ENCODE measurements at regions not wholly inside any gene's neighbourhood (a gene's known extent, or its start where the extent isn't known, plus 50 kb on each side); places are given as distances from the start of the nearest gene placed in this dataset.

DNA sequence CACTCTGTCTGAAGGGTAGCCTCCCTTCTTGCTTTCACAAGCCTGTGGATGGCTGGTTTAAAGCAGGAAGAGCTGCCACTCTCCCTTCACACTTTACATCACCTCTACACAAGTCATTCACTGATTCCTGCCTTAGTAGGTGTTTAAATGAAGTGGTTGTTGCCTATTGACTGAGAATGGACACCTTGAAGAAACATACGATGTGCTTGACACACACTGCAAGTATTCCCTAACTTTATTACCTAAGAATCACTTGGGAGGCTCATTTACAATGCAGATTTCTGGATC is 230.5 kb downstream of the PIK3R1 start:
- TF ChIP-seq POLR2A (IDR thresholded peaks at IDR 0.05) (no peak), POLR2AphosphoS5 (IDR thresholded peaks at IDR 0.05) (no peak), EP300 (IDR thresholded peaks at IDR 0.05; ENCODE audit: low read depth) (no peak)
- TF ChIP-seq, protein P1, sequence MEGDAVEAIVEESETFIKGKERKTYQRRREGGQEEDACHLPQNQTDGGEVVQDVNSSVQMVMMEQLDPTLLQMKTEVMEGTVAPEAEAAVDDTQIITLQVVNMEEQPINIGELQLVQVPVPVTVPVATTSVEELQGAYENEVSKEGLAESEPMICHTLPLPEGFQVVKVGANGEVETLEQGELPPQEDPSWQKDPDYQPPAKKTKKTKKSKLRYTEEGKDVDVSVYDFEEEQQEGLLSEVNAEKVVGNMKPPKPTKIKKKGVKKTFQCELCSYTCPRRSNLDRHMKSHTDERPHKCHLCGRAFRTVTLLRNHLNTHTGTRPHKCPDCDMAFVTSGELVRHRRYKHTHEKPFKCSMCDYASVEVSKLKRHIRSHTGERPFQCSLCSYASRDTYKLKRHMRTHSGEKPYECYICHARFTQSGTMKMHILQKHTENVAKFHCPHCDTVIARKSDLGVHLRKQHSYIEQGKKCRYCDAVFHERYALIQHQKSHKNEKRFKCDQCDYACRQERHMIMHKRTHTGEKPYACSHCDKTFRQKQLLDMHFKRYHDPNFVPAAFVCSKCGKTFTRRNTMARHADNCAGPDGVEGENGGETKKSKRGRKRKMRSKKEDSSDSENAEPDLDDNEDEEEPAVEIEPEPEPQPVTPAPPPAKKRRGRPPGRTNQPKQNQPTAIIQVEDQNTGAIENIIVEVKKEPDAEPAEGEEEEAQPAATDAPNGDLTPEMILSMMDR (IDR thresholded peaks at IDR 0.05), result no peak
- peaks cover 7 to 11% (median 10%) of the 10 kb centered on the region in 4 donors for H3K4me1 ChIP-seq
- intact Hi-C loops (cut with DNase I; ENCODE audit: low total_unique reads) (no loop called here), in situ Hi-C loops (cut with MboI; ENCODE audit: low pct_ligation_motif_present in 1 of 4, low pct_unique_long_range_greater_than_20kb in 1 of 4, low sequenced_read_pairs in 3 of 4) (no loop called here)
- H3K27me3 ChIP-seq, result no peaks in the 10 kb centered on the region
- no peak overlapping the region for H3K27ac ChIP-seq
- H3K4me3 ChIP-seq, result no peak overlapping the region
- H3K9me3 ChIP-seq, result no peaks in the 10 kb centered on the region
- DNase-seq, result no peak
- 63 to 71% methylated on average over 1 of the region's 1 CpG for WGBS, 2 donors (ENCODE audit: low coverage in 1 of 2)
- no peaks in the 10 kb centered on the region for H3K36me3 ChIP-seq

DNA sequence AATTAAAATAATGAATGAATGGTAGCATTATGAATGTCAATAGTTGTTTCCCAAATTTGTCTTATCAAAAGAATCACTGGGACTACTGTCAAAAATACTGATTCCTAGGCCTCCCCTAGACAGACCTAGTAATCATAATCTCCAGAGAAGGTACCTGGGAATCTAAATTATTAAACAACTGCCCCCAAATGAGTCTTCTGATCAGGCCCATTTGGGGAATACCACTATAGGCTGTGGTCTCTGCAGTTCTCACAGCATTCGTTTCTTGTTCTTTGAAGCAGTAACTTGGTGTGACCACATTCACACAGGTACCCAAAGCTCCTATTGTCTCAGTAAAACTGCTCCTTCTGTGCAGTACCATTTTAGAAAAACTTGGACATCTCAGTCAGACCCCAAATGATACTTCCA is 230.9 kb downstream of the PIK3R1 start:
- H3K4me1 ChIP-seq, result peaks cover 7 to 11% (median 10%) of the 10 kb centered on the region in 4 donors
- H3K9me3 ChIP-seq, result no peaks in the 10 kb centered on the region
- no peak overlapping the region for H3K4me3 ChIP-seq
- intact Hi-C loops (cut with DNase I; ENCODE audit: low total_unique reads) (no loop called here), in situ Hi-C loops (cut with MboI; ENCODE audit: low pct_ligation_motif_present in 1 of 4, low pct_unique_long_range_greater_than_20kb in 1 of 4, low sequenced_read_pairs in 3 of 4) (no loop called here)
- H3K27ac ChIP-seq, result no peak overlapping the region
- WGBS, 2 donors (ENCODE audit: low coverage in 1 of 2), result 71% methylated on average over 1 of the region's 1 CpG; no CpG with 5 or more reads in 1 of the 2 donors
- H3K27me3 ChIP-seq, result no peaks in the 10 kb centered on the region
- DNase-seq, result no peak
- H3K36me3 ChIP-seq, result no peaks in the 10 kb centered on the region
- TF ChIP-seq EP300 (IDR thresholded peaks at IDR 0.05; ENCODE audit: low read depth) (no peak), POLR2AphosphoS5 (IDR thresholded peaks at IDR 0.05) (no peak), POLR2A (IDR thresholded peaks at IDR 0.05) (no peak)
- TF ChIP-seq, protein P1 (IDR thresholded peaks at IDR 0.05), result no peak

DNA sequence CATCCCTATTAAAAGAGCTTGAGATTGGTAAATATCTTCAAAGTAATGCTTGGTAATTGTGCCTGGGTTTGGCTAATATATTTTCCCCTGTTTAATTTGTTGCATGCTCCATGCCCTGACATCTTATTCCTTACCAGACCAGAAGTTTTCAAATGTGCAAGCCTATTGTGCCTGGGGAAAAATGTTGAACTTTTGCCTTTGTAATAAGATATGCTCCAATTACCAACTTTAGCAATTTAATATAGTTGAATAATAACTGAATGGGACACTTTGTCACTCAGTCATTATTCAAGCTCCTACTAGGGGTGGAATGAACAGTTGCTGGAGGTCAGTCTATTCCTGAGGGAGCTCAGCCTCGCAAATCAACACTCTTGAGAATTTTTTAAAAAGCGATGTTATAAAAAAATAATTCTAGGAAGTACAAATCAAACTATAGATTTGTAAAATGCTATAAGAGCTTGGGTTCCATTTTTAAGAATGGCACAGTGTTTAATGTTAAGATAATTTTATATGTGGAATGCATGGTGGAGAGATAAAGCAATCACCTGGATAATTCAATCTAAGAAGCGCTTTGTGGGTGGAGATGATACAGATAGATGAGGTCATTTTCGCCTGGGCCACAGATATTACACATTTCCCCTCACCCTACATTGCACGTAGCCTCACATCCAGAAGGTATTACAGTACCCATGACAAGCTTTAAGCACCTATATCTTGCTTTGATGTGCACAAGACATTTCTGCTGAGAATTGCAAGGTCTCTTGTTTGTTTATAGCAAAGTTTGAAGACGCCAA is 231.8 kb downstream of the PIK3R1 start:
- intact Hi-C loops (cut with DNase I; ENCODE audit: low total_unique reads), result no loop called here
- no peak for DNase-seq
- H3K9me3 ChIP-seq, result no peaks in the 10 kb centered on the region
- no peaks in the 10 kb centered on the region for H3K27me3 ChIP-seq
- in situ Hi-C loops (cut with MboI; ENCODE audit: low pct_ligation_motif_present in 1 of 4, low pct_unique_long_range_greater_than_20kb in 1 of 4, low sequenced_read_pairs in 3 of 4), result no loop called here
- H3K27ac ChIP-seq, result no peak overlapping the region
- WGBS, 2 donors (ENCODE audit: low coverage in 1 of 2), result 93% methylated on average over 6 of the region's 6 CpGs
- TF ChIP-seq, protein P1 (IDR thresholded peaks at IDR 0.05), result no peak
- TF ChIP-seq POLR2AphosphoS5 (IDR thresholded peaks at IDR 0.05) (no peak), EP300 (IDR thresholded peaks at IDR 0.05; ENCODE audit: low read depth) (no peak), POLR2A (IDR thresholded peaks at IDR 0.05) (no peak)
- no peak overlapping the region for H3K4me3 ChIP-seq
- no peaks in the 10 kb centered on the region for H3K36me3 ChIP-seq
- H3K4me1 ChIP-seq, result peaks cover 7 to 11% (median 10%) of the 10 kb centered on the region in 4 donors

DNA sequence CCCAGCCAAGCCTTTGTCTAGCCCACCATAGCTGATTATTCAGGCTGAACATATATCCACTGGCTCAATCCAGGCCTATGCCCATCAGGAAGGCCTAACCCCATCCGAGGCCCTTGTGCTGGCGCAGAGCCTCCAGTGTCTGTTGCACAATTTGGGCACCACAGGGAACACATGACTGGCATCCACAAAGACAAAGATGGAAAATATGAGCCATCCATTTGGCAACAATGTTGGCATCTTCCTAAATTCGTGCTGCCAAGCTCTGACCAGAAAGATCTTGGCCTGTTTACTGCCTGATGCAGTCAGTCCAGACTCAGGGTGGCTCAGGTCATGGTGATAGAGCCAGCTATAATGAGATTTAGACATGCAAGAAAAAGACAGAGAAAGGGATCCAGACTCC is 233.8 kb downstream of the PIK3R1 start:
- 69 to 86% methylated on average over 1 to 3 of the region's 3 CpGs for WGBS, 2 donors (ENCODE audit: low coverage in 1 of 2)
- Histone ChIP-seq H3K27ac (no peak overlapping the region), H3K27me3 (no peaks in the 10 kb centered on the region), H3K4me3 (no peak overlapping the region), H3K4me1 (peaks cover 3 to 8% (median 6%) of the 10 kb centered on the region in 4 donors), H3K36me3 (no peaks in the 10 kb centered on the region), H3K9me3 (no peaks in the 10 kb centered on the region)
- in situ Hi-C loops (cut with MboI; ENCODE audit: low pct_ligation_motif_present in 1 of 4, low pct_unique_long_range_greater_than_20kb in 1 of 4, low sequenced_read_pairs in 3 of 4), result no loop called here
- TF ChIP-seq POLR2AphosphoS5 (IDR thresholded peaks at IDR 0.05) (peak in 1 of 3 donors; percentile 22), POLR2A (IDR thresholded peaks at IDR 0.05) (no peak), EP300 (IDR thresholded peaks at IDR 0.05; ENCODE audit: low read depth) (no peak)
- intact Hi-C loops (cut with DNase I; ENCODE audit: low total_unique reads), result no loop called here
- DNase-seq, result no peak

Data from transverse colon (tissue), 4 donors.